GM12874 (cell line): ENCODE measurements at regions not wholly inside any gene's neighbourhood (a gene's known extent, or its start where the extent isn't known, plus 50 kb on each side); places are given as distances from the start of the nearest gene placed in this dataset.

Source experiments
- TF ChIP-seq, protein P1 (sequence below): IDR thresholded peaks from 2 replicates; pipeline ENCODE4 v1.5.1; 2011; ENCODE audit warnings: low read depth, mild to moderate bottlenecking, control low read depth, low read length, moderate library complexity; ENCODE audit not compliant: insufficient read depth

DNA sequence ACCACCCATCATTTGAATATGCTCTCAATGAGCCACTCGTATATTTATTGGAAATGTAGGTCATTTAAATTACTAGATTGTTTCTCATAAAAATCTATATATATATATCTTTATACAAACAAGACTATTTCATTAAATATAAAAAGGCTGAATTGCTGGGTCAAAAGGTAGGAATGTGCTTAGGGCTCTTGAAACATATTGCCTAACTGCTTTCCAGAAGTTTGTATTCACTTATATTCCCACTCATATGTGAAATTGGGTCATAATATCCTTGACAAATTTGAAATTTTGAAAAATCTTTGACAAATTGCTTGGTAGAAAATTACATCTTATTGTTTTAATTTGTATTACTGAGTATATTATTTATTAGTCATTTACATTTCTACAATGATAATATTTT lies 999.8 kb upstream of the CDH2 start:
- TF ChIP-seq, protein P1, sequence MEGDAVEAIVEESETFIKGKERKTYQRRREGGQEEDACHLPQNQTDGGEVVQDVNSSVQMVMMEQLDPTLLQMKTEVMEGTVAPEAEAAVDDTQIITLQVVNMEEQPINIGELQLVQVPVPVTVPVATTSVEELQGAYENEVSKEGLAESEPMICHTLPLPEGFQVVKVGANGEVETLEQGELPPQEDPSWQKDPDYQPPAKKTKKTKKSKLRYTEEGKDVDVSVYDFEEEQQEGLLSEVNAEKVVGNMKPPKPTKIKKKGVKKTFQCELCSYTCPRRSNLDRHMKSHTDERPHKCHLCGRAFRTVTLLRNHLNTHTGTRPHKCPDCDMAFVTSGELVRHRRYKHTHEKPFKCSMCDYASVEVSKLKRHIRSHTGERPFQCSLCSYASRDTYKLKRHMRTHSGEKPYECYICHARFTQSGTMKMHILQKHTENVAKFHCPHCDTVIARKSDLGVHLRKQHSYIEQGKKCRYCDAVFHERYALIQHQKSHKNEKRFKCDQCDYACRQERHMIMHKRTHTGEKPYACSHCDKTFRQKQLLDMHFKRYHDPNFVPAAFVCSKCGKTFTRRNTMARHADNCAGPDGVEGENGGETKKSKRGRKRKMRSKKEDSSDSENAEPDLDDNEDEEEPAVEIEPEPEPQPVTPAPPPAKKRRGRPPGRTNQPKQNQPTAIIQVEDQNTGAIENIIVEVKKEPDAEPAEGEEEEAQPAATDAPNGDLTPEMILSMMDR, result no peak

DNA sequence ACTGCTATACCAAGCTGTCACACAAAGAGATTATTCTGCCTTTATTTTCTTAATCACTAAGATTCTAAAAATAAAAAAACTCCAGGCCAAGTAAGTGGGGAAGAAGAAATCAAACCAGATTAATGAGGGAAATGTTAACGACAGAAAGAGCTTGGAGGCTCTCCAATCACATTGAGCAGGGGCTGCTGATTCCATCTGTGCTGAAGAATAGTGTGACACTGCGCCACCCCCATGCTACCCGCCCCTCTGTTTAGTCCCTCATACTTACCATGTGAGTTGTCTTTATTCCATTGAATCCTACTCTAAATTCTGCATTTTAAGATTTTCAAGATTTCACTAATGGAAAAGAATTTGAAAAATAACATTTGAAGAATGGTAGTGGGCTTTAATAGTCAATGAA lies 998.0 kb upstream of the CDH2 start:
- TF ChIP-seq, protein P1, result no peak

DNA sequence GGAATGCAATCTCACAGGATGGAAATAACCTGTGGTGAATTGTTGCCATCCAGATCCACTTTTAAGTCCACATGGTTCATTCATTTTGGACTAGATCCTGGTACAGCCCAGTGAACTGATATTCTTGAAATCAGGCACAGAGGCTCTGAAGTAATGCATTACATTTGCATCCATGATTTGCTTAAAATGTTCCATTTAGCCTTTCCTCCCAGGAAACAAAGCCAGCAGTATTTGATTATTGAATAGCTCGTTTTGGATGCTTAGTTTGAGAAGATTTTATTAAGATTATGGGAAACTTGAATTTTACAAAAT lies 995.8 kb upstream of the CDH2 start:
- TF ChIP-seq, protein P1, result no peak

DNA sequence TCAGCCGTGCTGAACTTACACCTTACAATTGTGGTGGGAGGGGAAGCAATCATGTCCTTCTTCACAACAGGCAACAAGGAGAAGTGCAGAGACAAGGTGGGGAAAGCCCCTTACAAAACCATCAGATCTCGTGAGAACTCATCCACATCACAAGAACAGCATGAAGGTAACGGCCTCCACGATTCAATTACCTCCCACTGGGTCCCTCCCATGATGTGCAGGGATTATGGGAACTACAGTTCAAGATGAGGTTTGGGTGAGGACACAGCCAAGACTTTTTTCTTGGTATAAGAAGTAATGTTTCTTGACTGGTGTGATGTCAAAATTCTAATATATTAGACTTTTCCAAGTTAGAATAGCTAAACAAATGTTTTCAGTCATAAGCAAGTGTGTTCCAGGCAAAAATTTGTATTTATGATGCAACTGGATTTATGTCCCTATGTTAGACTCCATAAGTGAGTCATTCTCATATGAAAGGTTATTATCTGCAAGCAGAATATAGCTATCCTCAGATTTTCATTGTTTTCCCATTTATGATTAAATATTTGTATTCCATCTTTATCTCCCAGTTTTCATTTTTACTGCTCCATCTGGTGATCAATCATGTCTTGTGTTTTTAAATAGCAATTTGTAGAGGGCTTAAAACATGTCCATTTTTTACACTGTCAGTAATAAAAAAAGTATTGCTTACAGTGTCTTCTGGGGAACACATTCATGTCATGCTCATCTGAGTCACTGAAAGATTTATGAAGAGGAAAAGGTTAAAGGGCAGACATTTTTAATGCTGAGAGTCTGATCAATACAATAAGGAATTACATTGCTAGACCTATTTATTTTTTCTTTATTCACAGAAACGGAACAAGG lies 995.2 kb upstream of the CDH2 start:
- TF ChIP-seq, protein P1, result no peak

DNA sequence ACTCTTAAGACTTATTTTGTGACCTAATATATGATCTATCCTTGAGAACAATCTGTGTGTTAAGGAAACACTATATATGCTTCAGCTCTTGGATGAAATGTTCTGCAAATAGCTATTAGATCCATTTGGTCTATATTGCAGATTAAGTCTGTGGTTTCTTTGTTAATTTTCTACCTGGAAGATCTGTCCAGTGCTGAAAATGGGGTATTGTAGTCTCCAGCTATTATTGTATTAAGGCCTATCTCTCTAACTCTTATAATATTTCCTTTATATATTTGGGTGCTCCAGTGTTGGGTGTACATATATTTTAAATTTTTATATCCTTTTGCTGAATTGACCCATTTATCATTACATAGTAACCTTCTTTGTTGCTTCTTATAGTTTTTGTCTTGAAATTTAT lies 992.7 kb upstream of the CDH2 start:
- TF ChIP-seq, protein P1, result no peak

DNA sequence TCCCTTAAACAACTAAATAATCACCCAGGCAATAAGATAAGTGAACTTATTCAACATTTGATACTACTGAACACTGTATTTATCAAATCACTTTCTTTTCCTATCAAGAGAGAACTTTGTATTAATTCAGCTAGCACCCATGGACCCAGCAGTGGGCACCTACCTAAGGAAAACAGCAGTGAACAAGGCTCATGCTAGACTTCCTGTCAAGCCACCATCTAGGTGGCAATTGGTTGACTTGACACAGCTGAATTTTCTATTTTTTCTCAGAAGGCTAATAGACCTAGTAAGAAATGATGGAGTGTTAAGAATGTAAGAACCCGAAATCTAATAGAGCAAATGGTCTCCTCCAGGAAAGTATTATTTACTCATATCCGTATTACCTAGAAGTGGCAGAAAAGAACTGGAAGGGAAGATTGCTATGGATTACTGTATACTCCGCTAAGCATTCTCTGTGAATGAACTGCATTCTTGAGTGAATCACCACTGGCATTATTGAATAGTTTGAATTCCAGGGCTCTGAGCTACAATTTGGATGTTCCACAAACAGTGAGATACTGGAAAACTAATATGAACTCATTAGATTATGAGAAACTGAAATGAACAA lies 988.2 kb upstream of the CDH2 start:
- TF ChIP-seq, protein P1, result no peak

DNA sequence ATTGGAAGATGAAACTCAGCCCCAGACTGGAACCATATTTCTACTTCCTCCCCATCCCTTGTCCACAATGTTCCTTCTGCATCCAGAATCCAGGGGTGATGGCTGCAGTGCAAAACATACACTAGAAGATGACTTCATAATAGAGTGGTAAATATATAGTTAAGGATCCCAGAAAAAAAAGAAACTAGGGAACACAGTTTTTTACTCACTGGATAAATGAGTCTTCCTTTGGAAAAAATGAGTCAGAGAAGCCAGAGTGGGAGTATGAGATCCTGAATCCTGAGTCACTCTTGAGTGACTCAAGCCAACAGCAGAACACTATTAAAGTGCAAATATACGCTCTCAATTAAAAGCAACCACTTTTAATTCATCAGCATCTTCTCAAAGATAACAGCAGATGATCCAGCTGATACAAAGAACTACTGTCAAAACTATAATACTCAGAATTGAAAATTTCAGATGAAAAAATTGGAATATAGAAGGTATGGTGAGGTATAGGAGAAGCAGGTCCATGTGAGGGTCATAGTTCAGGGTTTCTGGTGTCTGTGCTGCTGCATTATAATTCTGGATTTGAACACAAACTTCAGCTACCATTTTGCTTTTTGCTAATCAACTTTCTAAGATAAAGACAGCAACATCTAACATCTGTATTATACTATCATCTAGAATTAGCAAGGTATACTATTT lies 987.2 kb upstream of the CDH2 start:
- TF ChIP-seq, protein P1, result no peak
